ENCODE measurements at regions not wholly inside any gene's neighbourhood (a gene's known extent, or its start where the extent isn't known, plus 50 kb on each side); places are given as distances from the start of the nearest gene placed in this dataset.

DNA sequence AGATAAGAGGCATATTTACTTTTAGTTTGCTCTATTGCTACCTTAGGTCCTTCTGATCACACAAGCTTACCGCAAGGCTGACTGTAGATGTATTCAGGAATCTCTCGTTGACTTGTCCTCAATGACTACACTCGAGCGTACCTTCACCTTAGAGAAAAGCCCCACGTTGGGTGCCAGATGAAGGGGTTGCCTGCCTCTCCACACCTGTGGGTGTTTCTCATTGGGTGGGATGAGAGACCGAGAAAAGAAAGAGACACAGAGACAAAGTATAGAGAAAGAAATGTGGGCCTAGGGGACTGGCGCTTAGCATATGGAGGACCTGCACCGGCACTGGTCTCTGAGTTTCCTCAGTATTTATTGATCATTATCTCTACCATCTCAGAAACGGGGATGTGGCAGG lies 51.8 kb downstream of the ASCL4 start:
- Histone ChIP-seq H4K91ac (ENCODE audit: low read length) (no peak overlapping the region), H3K27me3 (ENCODE audit: control insufficient read depth in 1 of 2, insufficient read depth in 1 of 2, low read length in 2 of 2) (peaks cover 0 to under 1% of the 10 kb centered on the region in 2 experiments), H3K4me3 (ENCODE audit: insufficient read depth in 1 of 2, low read depth in 1 of 2, low read length in 2 of 2) (no peak overlapping the region), H3K9me3 (ENCODE audit: control insufficient read depth, low read length) (peaks cover 32% of the 10 kb centered on the region), H4K8ac (ENCODE audit: low read length) (no peak overlapping the region), H3K14ac (ENCODE audit: low read length in 2 of 2) (no peak overlapping the region), H3K4ac (ENCODE audit: low read depth in 1 of 2, low read length in 2 of 2) (no peak overlapping the region), H3K4me2 (ENCODE audit: low read length, poor library complexity, severe bottlenecking) (no peak overlapping the region), H3K4me1 (ENCODE audit: control insufficient read depth, insufficient read depth, low read depth, low read length) (no peaks in the 10 kb centered on the region), H2AFZ (ENCODE audit: low read depth, low read length) (no peak overlapping the region), H3K18ac (ENCODE audit: low read depth in 1 of 2, low read length in 2 of 2) (no peak overlapping the region), H2BK5ac (ENCODE audit: low read depth, low read length, poor library complexity, severe bottlenecking) (no peak overlapping the region), H2AK5ac (ENCODE audit: low read length, severe bottlenecking) (no peak overlapping the region), H3K9ac (ENCODE audit: low read length) (no peak overlapping the region), H3K36me3 (ENCODE audit: control insufficient read depth in 1 of 2, insufficient read depth in 2 of 2, low read depth in 1 of 2, low read length in 2 of 2) (no peaks in the 10 kb centered on the region), H2BK15ac (ENCODE audit: low read depth, poor library complexity, severe bottlenecking) (no peak overlapping the region), H3K23ac (ENCODE audit: low read length in 2 of 2) (no peak overlapping the region), H3K27ac (ENCODE audit: low read length, poor library complexity, severe bottlenecking) (no peak overlapping the region), H3K79me1 (replicated peaks; ENCODE audit: low read length, poor library complexity, severe bottlenecking) (no peaks in the 10 kb centered on the region), H2BK12ac (ENCODE audit: low read length in 2 of 2) (no peak overlapping the region), H2BK120ac (ENCODE audit: low read depth, low read length) (no peak overlapping the region)
- no peak for DNase-seq
- 74% methylated on average over 9 of the region's 9 CpGs for WGBS

DNA sequence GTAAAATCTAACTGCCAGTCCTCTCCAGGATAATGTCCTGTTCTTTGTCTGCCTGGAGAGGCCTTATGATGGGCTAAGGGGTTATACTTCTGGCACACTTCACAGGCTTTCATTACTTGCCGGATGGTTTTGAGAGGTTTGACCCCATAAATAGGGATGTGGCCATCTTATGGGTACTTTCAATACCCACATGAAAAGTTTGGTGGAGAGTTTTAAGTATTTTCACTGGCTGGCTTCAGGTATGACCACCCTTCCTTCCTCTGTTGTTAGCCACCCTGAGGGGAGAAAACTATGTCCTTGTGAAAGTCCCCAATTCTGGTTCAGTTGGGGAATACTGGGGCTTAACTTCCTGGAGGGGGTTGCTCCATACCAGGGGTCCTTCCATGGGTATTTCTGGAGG lies 54.8 kb downstream of the ASCL4 start:
- Histone ChIP-seq H2BK12ac (ENCODE audit: low read length in 2 of 2) (no peak overlapping the region), H3K27me3 (ENCODE audit: control insufficient read depth in 1 of 2, insufficient read depth in 1 of 2, low read length in 2 of 2) (peaks cover 0 to 11% of the 10 kb centered on the region in 2 experiments), H3K9me3 (ENCODE audit: control insufficient read depth, low read length) (peaks cover 32% of the 10 kb centered on the region), H2BK15ac (ENCODE audit: low read depth, poor library complexity, severe bottlenecking) (no peak overlapping the region), H3K4me1 (ENCODE audit: control insufficient read depth, insufficient read depth, low read depth, low read length) (no peaks in the 10 kb centered on the region), H3K18ac (ENCODE audit: low read depth in 1 of 2, low read length in 2 of 2) (no peak overlapping the region), H2AFZ (ENCODE audit: low read depth, low read length) (no peak overlapping the region), H3K79me1 (replicated peaks; ENCODE audit: low read length, poor library complexity, severe bottlenecking) (no peaks in the 10 kb centered on the region), H2BK5ac (ENCODE audit: low read depth, low read length, poor library complexity, severe bottlenecking) (no peak overlapping the region), H4K91ac (ENCODE audit: low read length) (no peak overlapping the region), H3K36me3 (ENCODE audit: control insufficient read depth in 1 of 2, insufficient read depth in 2 of 2, low read depth in 1 of 2, low read length in 2 of 2) (no peaks in the 10 kb centered on the region), H3K27ac (ENCODE audit: low read length, poor library complexity, severe bottlenecking) (no peak overlapping the region), H4K8ac (ENCODE audit: low read length) (no peak overlapping the region), H3K4me3 (ENCODE audit: insufficient read depth in 1 of 2, low read depth in 1 of 2, low read length in 2 of 2) (no peak overlapping the region), H3K9ac (ENCODE audit: low read length) (no peak overlapping the region), H3K4ac (ENCODE audit: low read depth in 1 of 2, low read length in 2 of 2) (no peak overlapping the region), H2AK5ac (ENCODE audit: low read length, severe bottlenecking) (no peak overlapping the region), H3K4me2 (ENCODE audit: low read length, poor library complexity, severe bottlenecking) (no peak overlapping the region), H3K14ac (ENCODE audit: low read length in 2 of 2) (no peak overlapping the region), H2BK120ac (ENCODE audit: low read depth, low read length) (no peak overlapping the region), H3K23ac (ENCODE audit: low read length in 2 of 2) (no peak overlapping the region)
- DNase-seq, result no peak
- 58% methylated on average over 1 of the region's 1 CpG for WGBS

DNA sequence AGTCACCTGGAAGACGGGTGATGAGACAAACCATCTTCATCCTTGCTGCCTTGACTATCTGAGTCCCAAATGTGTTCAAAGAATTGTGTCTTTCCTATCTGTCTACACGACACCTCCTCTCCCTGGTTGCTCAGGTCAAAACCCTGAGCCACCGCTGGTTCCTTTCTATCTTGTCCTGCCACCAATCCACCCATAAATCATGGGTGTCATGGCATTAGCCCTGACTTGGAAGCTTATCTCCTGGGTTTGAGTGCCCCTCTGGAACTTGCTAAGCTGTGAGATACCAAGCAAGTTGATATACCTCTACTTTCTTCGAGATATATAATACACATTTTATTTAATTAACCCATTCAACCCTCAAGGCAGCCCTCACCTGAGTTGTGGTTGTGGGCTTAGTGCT lies 57.9 kb downstream of the ASCL4 start:
- Histone ChIP-seq H3K23ac (ENCODE audit: low read length in 2 of 2) (no peak overlapping the region), H3K9ac (ENCODE audit: low read length) (no peak overlapping the region), H3K27me3 (ENCODE audit: control insufficient read depth in 1 of 2, insufficient read depth in 1 of 2, low read length in 2 of 2) (peaks cover 0 to 27% of the 10 kb centered on the region in 2 experiments), H4K91ac (ENCODE audit: low read length) (no peak overlapping the region), H2BK12ac (ENCODE audit: low read length in 2 of 2) (no peak overlapping the region), H3K27ac (ENCODE audit: low read length, poor library complexity, severe bottlenecking) (no peak overlapping the region), H3K18ac (ENCODE audit: low read depth in 1 of 2, low read length in 2 of 2) (no peak overlapping the region), H2BK120ac (ENCODE audit: low read depth, low read length) (no peak overlapping the region), H3K4ac (ENCODE audit: low read depth in 1 of 2, low read length in 2 of 2) (no peak overlapping the region), H3K79me1 (replicated peaks; ENCODE audit: low read length, poor library complexity, severe bottlenecking) (no peaks in the 10 kb centered on the region), H3K14ac (ENCODE audit: low read length in 2 of 2) (no peak overlapping the region), H2AK5ac (ENCODE audit: low read length, severe bottlenecking) (no peak overlapping the region), H3K4me2 (ENCODE audit: low read length, poor library complexity, severe bottlenecking) (no peak overlapping the region), H3K9me3 (ENCODE audit: control insufficient read depth, low read length) (peaks cover 9% of the 10 kb centered on the region), H2BK5ac (ENCODE audit: low read depth, low read length, poor library complexity, severe bottlenecking) (no peak overlapping the region), H3K4me1 (ENCODE audit: control insufficient read depth, insufficient read depth, low read depth, low read length) (no peaks in the 10 kb centered on the region), H2AFZ (ENCODE audit: low read depth, low read length) (no peak overlapping the region), H4K8ac (ENCODE audit: low read length) (no peak overlapping the region), H3K4me3 (ENCODE audit: insufficient read depth in 1 of 2, low read depth in 1 of 2, low read length in 2 of 2) (no peak overlapping the region), H2BK15ac (ENCODE audit: low read depth, poor library complexity, severe bottlenecking) (no peak overlapping the region), H3K36me3 (ENCODE audit: control insufficient read depth in 1 of 2, insufficient read depth in 2 of 2, low read depth in 1 of 2, low read length in 2 of 2) (no peaks in the 10 kb centered on the region)
- no peak for DNase-seq
- WGBS, result 48% methylated on average over 3 of the region's 4 CpGs

DNA sequence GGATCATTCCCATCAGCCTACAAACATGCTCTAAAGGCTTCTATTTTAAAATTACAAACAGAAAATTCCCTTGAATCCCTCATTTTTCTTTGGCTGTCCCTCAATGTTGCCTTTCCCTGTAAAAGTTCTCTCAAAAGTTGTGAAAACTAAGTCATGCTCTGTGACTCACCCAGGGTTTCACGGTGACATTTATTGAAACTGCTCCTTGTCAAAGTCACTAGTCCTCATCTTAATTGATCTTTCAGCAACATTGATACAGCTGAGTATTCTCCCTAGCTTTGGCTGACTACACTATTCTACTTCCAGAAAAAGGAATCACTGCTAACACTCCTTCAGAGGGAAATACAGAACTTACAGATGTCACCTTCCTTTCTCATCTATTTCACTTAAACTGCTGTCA lies 65.7 kb downstream of the ASCL4 start:
- Histone ChIP-seq H3K4me1 (ENCODE audit: control insufficient read depth, insufficient read depth, low read depth, low read length) (peaks cover 16% of the 10 kb centered on the region), H3K36me3 (ENCODE audit: control insufficient read depth in 1 of 2, insufficient read depth in 2 of 2, low read depth in 1 of 2, low read length in 2 of 2) (no peaks in the 10 kb centered on the region), H4K8ac (ENCODE audit: low read length) (no peak overlapping the region), H3K18ac (ENCODE audit: low read depth in 1 of 2, low read length in 2 of 2) (no peak overlapping the region), H3K27me3 (ENCODE audit: control insufficient read depth in 1 of 2, insufficient read depth in 1 of 2, low read length in 2 of 2) (peaks cover 25 to 40% of the 10 kb centered on the region in 2 experiments), H3K79me1 (replicated peaks; ENCODE audit: low read length, poor library complexity, severe bottlenecking) (no peaks in the 10 kb centered on the region), H3K4me2 (ENCODE audit: low read length, poor library complexity, severe bottlenecking) (no peak overlapping the region), H3K14ac (ENCODE audit: low read length in 2 of 2) (no peak overlapping the region), H2BK120ac (ENCODE audit: low read depth, low read length) (no peak overlapping the region), H2AK5ac (ENCODE audit: low read length, severe bottlenecking) (no peak overlapping the region), H2BK15ac (ENCODE audit: low read depth, poor library complexity, severe bottlenecking) (no peak overlapping the region), H3K9ac (ENCODE audit: low read length) (no peak overlapping the region), H3K23ac (ENCODE audit: low read length in 2 of 2) (no peak overlapping the region), H2AFZ (ENCODE audit: low read depth, low read length) (no peak overlapping the region), H2BK5ac (ENCODE audit: low read depth, low read length, poor library complexity, severe bottlenecking) (no peak overlapping the region), H2BK12ac (ENCODE audit: low read length in 2 of 2) (no peak overlapping the region), H3K4me3 (ENCODE audit: insufficient read depth in 1 of 2, low read depth in 1 of 2, low read length in 2 of 2) (no peak overlapping the region), H3K9me3 (ENCODE audit: control insufficient read depth, low read length) (no peaks in the 10 kb centered on the region), H3K27ac (ENCODE audit: low read length, poor library complexity, severe bottlenecking) (no peak overlapping the region), H4K91ac (ENCODE audit: low read length) (no peak overlapping the region), H3K4ac (ENCODE audit: low read depth in 1 of 2, low read length in 2 of 2) (no peak overlapping the region)
- no peak for DNase-seq
- 65% methylated on average over 1 of the region's 1 CpG for WGBS
